ENCODE measurements at regions not wholly inside any gene's neighbourhood (a gene's known extent, or its start where the extent isn't known, plus 50 kb on each side); places are given as distances from the start of the nearest gene placed in this dataset.
"Not testable (repeated sequence)": the region's sequence is repeated elsewhere in the genome, so short reads cannot be mapped to it uniquely, and the experiment has no call there.

- H3K9me3 Mint-ChIP-seq: peaks cover 4 to 51% (median 33%) of the 10 kb centered on the region in 6 donors
- DNase-seq: no peak
- H3K4me1 Mint-ChIP-seq: no peaks in the 10 kb centered on the region
- peaks cover 0 to 2% (median 0%) of the 10 kb centered on the region in 3 donors for H3K27me3 Mint-ChIP-seq (ENCODE audit: low read depth in 3 of 3)
- H3K4me3 Mint-ChIP-seq: no peak overlapping the region
- no peak overlapping the region for H3K27ac Mint-ChIP-seq
- peaks cover 0 to 4% (median 0%) of the 10 kb centered on the region in 3 donors for H3K36me3 Mint-ChIP-seq
These were observed 331.9 kb downstream of the HTR1B start for GRCh38 chr6:77131426-77131825.

- Mint-ChIP-seq H3K9me3 (peaks cover 14 to 67% (median 36%) of the 10 kb centered on the region in 6 donors), H3K36me3 (peaks cover 0 to 4% (median 3%) of the 10 kb centered on the region in 3 donors), H3K4me3 (no peak overlapping the region), H3K4me1 (no peaks in the 10 kb centered on the region), H3K27ac (no peak overlapping the region), H3K27me3 (ENCODE audit: low read depth in 3 of 3) (peaks cover 0 to 2% (median 0%) of the 10 kb centered on the region in 3 donors)
- DNase-seq: no peak
These were observed 338.7 kb downstream of the HTR1B start for GRCh38 chr6:77124604-77125003.

- Mint-ChIP-seq H3K27ac (no peak overlapping the region), H3K4me3 (no peak overlapping the region), H3K36me3 (peaks cover 0 to 4% (median 3%) of the 10 kb centered on the region in 3 donors), H3K4me1 (no peaks in the 10 kb centered on the region), H3K27me3 (ENCODE audit: low read depth in 3 of 3) (peaks cover 0 to 2% (median 0%) of the 10 kb centered on the region in 3 donors), H3K9me3 (peaks cover 16 to 64% (median 37%) of the 10 kb centered on the region in 6 donors)
- no peak for DNase-seq
These were observed 339.8 kb downstream of the HTR1B start for GRCh38 chr6:77123527-77123926.

- peaks cover 0 to 1% (median 0%) of the 10 kb centered on the region in 3 donors for H3K27me3 Mint-ChIP-seq (ENCODE audit: low read depth in 3 of 3)
These were observed 356.3 kb downstream of the HTR1B start for GRCh38 chr6:77106992-77107391.

GRCh38 chr6:77105091-77105490, 358.2 kb downstream of the HTR1B start:
- DNase-seq: no peak
- Mint-ChIP-seq H3K27ac (no peak overlapping the region), H3K4me3 (no peak overlapping the region), H3K36me3 (no peaks in the 10 kb centered on the region), H3K4me1 (no peaks in the 10 kb centered on the region), H3K9me3 (peaks cover 15 to 46% (median 22%) of the 10 kb centered on the region in 6 donors), H3K27me3 (ENCODE audit: low read depth in 3 of 3) (peaks cover 0 to 1% (median 0%) of the 10 kb centered on the region in 3 donors)

More at GRCh38 chr6:77106992-77107391, 356.3 kb downstream of the HTR1B start:
- DNase-seq: no peak
- H3K4me1 Mint-ChIP-seq: no peaks in the 10 kb centered on the region
- H3K9me3 Mint-ChIP-seq: peaks cover 11 to 51% (median 23%) of the 10 kb centered on the region in 6 donors
- H3K4me3 Mint-ChIP-seq: no peak overlapping the region
- H3K27ac Mint-ChIP-seq: no peak overlapping the region
- H3K36me3 Mint-ChIP-seq: no peaks in the 10 kb centered on the region

GRCh38 chr6:77097940-77098339, 365.4 kb downstream of the HTR1B start:
- Mint-ChIP-seq H3K4me1 (no peaks in the 10 kb centered on the region), H3K4me3 (no peak overlapping the region), H3K36me3 (peaks cover 0 to 3% (median 0%) of the 10 kb centered on the region in 3 donors), H3K9me3 (peaks cover 8 to 43% (median 28%) of the 10 kb centered on the region in 6 donors), H3K27me3 (ENCODE audit: low read depth in 3 of 3) (no peaks in the 10 kb centered on the region), H3K27ac (no peak overlapping the region)
- DNase-seq: no peak

- H3K9me3 Mint-ChIP-seq: peaks cover 4 to 47% (median 23%) of the 10 kb centered on the region in 6 donors
- no peak overlapping the region for H3K27ac Mint-ChIP-seq
- no peaks in the 10 kb centered on the region for H3K4me1 Mint-ChIP-seq
These were observed 367.2 kb downstream of the HTR1B start for GRCh38 chr6:77095936-77096627.

GRCh38 chr6:77094821-77095220, 368.5 kb downstream of the HTR1B start:
- H3K27ac Mint-ChIP-seq: no peak overlapping the region

More at GRCh38 chr6:77095936-77096627, 367.2 kb downstream of the HTR1B start:
- peaks cover 0 to 3% (median 0%) of the 10 kb centered on the region in 3 donors for H3K36me3 Mint-ChIP-seq
- no peak overlapping the region for H3K4me3 Mint-ChIP-seq
- no peak for DNase-seq
- no peaks in the 10 kb centered on the region for H3K27me3 Mint-ChIP-seq (ENCODE audit: low read depth in 3 of 3)

GRCh38 chr6:77092971-77093370, 370.3 kb downstream of the HTR1B start:
- Mint-ChIP-seq H3K4me3 (no peak overlapping the region), H3K27me3 (ENCODE audit: low read depth in 3 of 3) (no peaks in the 10 kb centered on the region), H3K9me3 (peaks cover 9 to 49% (median 29%) of the 10 kb centered on the region in 6 donors), H3K4me1 (no peaks in the 10 kb centered on the region), H3K36me3 (no peaks in the 10 kb centered on the region), H3K27ac (no peak overlapping the region)
- no peak for DNase-seq

More at GRCh38 chr6:77094821-77095220, 368.5 kb downstream of the HTR1B start:
- H3K4me3 Mint-ChIP-seq: no peak overlapping the region
- H3K27me3 Mint-ChIP-seq (ENCODE audit: low read depth in 3 of 3): no peaks in the 10 kb centered on the region
- DNase-seq: no peak
- H3K9me3 Mint-ChIP-seq: peaks cover 6 to 52% (median 25%) of the 10 kb centered on the region in 6 donors
- H3K4me1 Mint-ChIP-seq: no peaks in the 10 kb centered on the region
- H3K36me3 Mint-ChIP-seq: peaks cover 0 to 3% (median 0%) of the 10 kb centered on the region in 3 donors

GRCh38 chr6:77089776-77090175, 373.5 kb downstream of the HTR1B start:
- DNase-seq: no peak
- Mint-ChIP-seq H3K27me3 (ENCODE audit: low read depth in 3 of 3) (no peaks in the 10 kb centered on the region), H3K4me3 (no peak overlapping the region), H3K27ac (no peak overlapping the region), H3K9me3 (peaks cover 6 to 31% (median 21%) of the 10 kb centered on the region in 6 donors), H3K4me1 (no peaks in the 10 kb centered on the region), H3K36me3 (no peaks in the 10 kb centered on the region)

GRCh38 chr6:77087794-77088318, 375.4 kb downstream of the HTR1B start:
- H3K4me3 Mint-ChIP-seq; H3K27me3 Mint-ChIP-seq (ENCODE audit: low read depth in 3 of 3); H3K27ac Mint-ChIP-seq; H3K36me3 Mint-ChIP-seq; DNase-seq; H3K4me1 Mint-ChIP-seq: not testable (repeated sequence)
- H3K9me3 Mint-ChIP-seq: peaks cover 8 to 31% (median 15%) of the 10 kb centered on the region in 6 donors

- DNase-seq: no peak
- no peaks in the 10 kb centered on the region for H3K36me3 Mint-ChIP-seq
- no peak overlapping the region for H3K27ac Mint-ChIP-seq
- peaks cover 4 to 58% (median 45%) of the 10 kb centered on the region in 6 donors for H3K9me3 Mint-ChIP-seq
- no peaks in the 10 kb centered on the region for H3K27me3 Mint-ChIP-seq (ENCODE audit: low read depth in 3 of 3)
- no peak overlapping the region for H3K4me3 Mint-ChIP-seq
- no peaks in the 10 kb centered on the region for H3K4me1 Mint-ChIP-seq
These were observed 389.1 kb downstream of the HTR1B start for GRCh38 chr6:77074037-77074713.

GRCh38 chr6:77073410-77073760, 389.9 kb downstream of the HTR1B start:
- no peak overlapping the region for H3K4me3 Mint-ChIP-seq
- no peak overlapping the region for H3K27ac Mint-ChIP-seq
- H3K36me3 Mint-ChIP-seq: no peaks in the 10 kb centered on the region
- no peak for DNase-seq
- H3K9me3 Mint-ChIP-seq: peaks cover 7 to 56% (median 45%) of the 10 kb centered on the region in 6 donors
- no peaks in the 10 kb centered on the region for H3K27me3 Mint-ChIP-seq (ENCODE audit: low read depth in 3 of 3)
- no peaks in the 10 kb centered on the region for H3K4me1 Mint-ChIP-seq
